ENCODE measurements at regions not wholly inside any gene's neighbourhood (a gene's known extent, or its start where the extent isn't known, plus 50 kb on each side); places are given as distances from the start of the nearest gene placed in this dataset.

- no peaks in the 10 kb centered on the region for H3K27me3 ChIP-seq (replicated peaks in 1 of 4; ENCODE audit: control insufficient read depth in 3 of 4, extremely low read depth in 1 of 4, insufficient read depth in 3 of 4, low read length in 3 of 4)
- H2AK5ac ChIP-seq (ENCODE audit: low read depth, low read length) = no peak overlapping the region
- DNase-seq (ENCODE audit: low read depth in 1 of 2, low spot score in 2 of 2) (no peak), FAIRE-seq (no peak)
- no peaks in the 10 kb centered on the region for H3K79me1 ChIP-seq (ENCODE audit: low read depth, low read length)
- POLR2A ChIA-PET (ENCODE audit: partially characterized antibody) = interaction anchor here (2.3 kb wide), 1 partner anchor 116 kb away, joined by 7 read pairs; the partner anchor contains the start of gene LRRN1
- no peak overlapping the region for H2BK120ac ChIP-seq (replicated peaks; ENCODE audit: low read depth, low read length)
- no peak overlapping the region for H3K9ac ChIP-seq (replicated peaks in 1 of 4; ENCODE audit: extremely low read depth in 1 of 4, low read depth in 3 of 4, low read length in 3 of 4)
- TF ChIP-seq SIRT6 (IDR thresholded peaks at IDR 0.05; ENCODE audit: low read length) (no peak), POLR2AphosphoS5 (IDR thresholded peaks at IDR 0.05; ENCODE audit: low read depth, low read length) (no peak), MAFK (IDR thresholded peaks at IDR 0.05; ENCODE audit: low read depth, low read length) (no peak), E2F6 (IDR thresholded peaks at IDR 0.05) (no peak), SAP30 (IDR thresholded peaks at IDR 0.05; ENCODE audit: insufficient read depth, insufficient replicate concordance, low read length) (no peak), SP4 (IDR thresholded peaks at IDR 0.05; ENCODE audit: low read length) (no peak), SIX5 (IDR thresholded peaks at IDR 0.05; ENCODE audit: low read depth, low read length) (no peak), CTCF (IDR thresholded peaks at IDR 0.05; ENCODE audit: control extremely low read depth in 1 of 3, insufficient read depth in 1 of 3, low read depth in 1 of 3, low read length in 3 of 3) (no peak), JUN (IDR thresholded peaks at IDR 0.05; ENCODE audit: low read depth, low read length) (no peak)
- no peak overlapping the region for H2AFZ ChIP-seq (ENCODE audit: low read length)
- no peaks in the 10 kb centered on the region for H3K79me2 ChIP-seq (ENCODE audit: control insufficient read depth in 1 of 2, insufficient read depth in 2 of 2, low read length in 2 of 2)
- H3K56ac ChIP-seq (replicated peaks; ENCODE audit: insufficient read length, low read depth, low read length) = no peak overlapping the region
- no peak overlapping the region for H2BK15ac ChIP-seq (ENCODE audit: low read length)
- no peaks in the 10 kb centered on the region for H3K23me2 ChIP-seq (ENCODE audit: low read depth, low read length)
- H3K23ac ChIP-seq (ENCODE audit: insufficient read length) = no peak overlapping the region
- CTCF ChIA-PET (ENCODE audit: partially characterized antibody) = interaction anchor here (0.6 kb wide), 1 partner anchor 96 kb away, joined by 4 read pairs; no protein-coding TSS in a partner anchor
- H3K27ac ChIP-seq (ENCODE audit: low read depth, low read length) = no peak overlapping the region
- H2BK20ac ChIP-seq (ENCODE audit: low read length) = no peak overlapping the region
- 0 out of 4 replicates have a peak, but pooled peaks cover 0 to under 1% of the 10 kb centered on the region in 2 experiments for H3K9me3 ChIP-seq (ENCODE audit: insufficient read depth in 2 of 2, low read depth in 1 of 2, low read length in 1 of 2)
- no peaks in the 10 kb centered on the region for H4K20me1 ChIP-seq (replicated peaks in 1 of 2; ENCODE audit: control insufficient read depth in 1 of 2, insufficient read depth in 2 of 2, low read length in 2 of 2)
- no peak overlapping the region for H3K14ac ChIP-seq (ENCODE audit: insufficient read length)
- H3K4me2 ChIP-seq (ENCODE audit: insufficient read depth in 1 of 2, low read depth in 2 of 2, low read length in 2 of 2) = no peak overlapping the region
- H4K91ac ChIP-seq (replicated peaks; ENCODE audit: insufficient read length, low read length) = no peak overlapping the region
- WGBS, 2 experiments (ENCODE audit: extremely low coverage in 1 of 2, insufficient coverage in 1 of 2, insufficient read length in 1 of 2, insufficient replicate concordance in 2 of 2, low coverage in 1 of 2, low lambda C conversion rate in 2 of 2, missing lambda C conversion rate in 1 of 2) = 93% methylated on average over 1 of the region's 1 CpG; no CpG with 5 or more reads in 1 of the 2 experiments
- H3K18ac ChIP-seq (ENCODE audit: extremely low read depth, low read length) = no peak overlapping the region
- no peak overlapping the region for H3K4me3 ChIP-seq (ENCODE audit: extremely low read depth in 1 of 4, insufficient read depth in 2 of 4, low read depth in 3 of 4, low read length in 4 of 4)
- H3K4ac ChIP-seq (replicated peaks; ENCODE audit: insufficient read length, low read depth, low read length) = no peak overlapping the region
- H4K5ac ChIP-seq (ENCODE audit: insufficient read length, low read depth, low read length) = no peak overlapping the region
- H4K8ac ChIP-seq (ENCODE audit: extremely low read depth, insufficient read depth, low read length) = no peak overlapping the region
- H2BK12ac ChIP-seq (ENCODE audit: low read depth, low read length) = no peak overlapping the region
- H2BK5ac ChIP-seq (ENCODE audit: low read depth, low read length) = no peak overlapping the region
- H3K36me3 ChIP-seq (ENCODE audit: control insufficient read depth in 2 of 4, insufficient read depth in 4 of 4, low read length in 3 of 4) = no peaks in the 10 kb centered on the region
- H3K4me1 ChIP-seq (replicated peaks in 1 of 4; ENCODE audit: control insufficient read depth in 3 of 4, insufficient read depth in 4 of 4, low read length in 3 of 4) = no peaks in the 10 kb centered on the region
Observed at GRCh38 chr3:3683261-3683660, 116.0 kb upstream of the LRRN1 start.

All from H1 (cell line).